CD4-positive, alpha-beta T cell (primary cell): ENCODE measurements at regions not wholly inside any gene's neighbourhood (a gene's known extent, or its start where the extent isn't known, plus 50 kb on each side); places are given as distances from the start of the nearest gene placed in this dataset.

Source experiments
- ATAC-seq: fragments of 200-7000 bp; cut with Tn5 transposase; one replicate; pipeline ENCODE4 v1.10.0; 2022; ENCODE audit warnings: mild to moderate bottlenecking; ENCODE audit not compliant: poor library complexity
- CTCF ChIA-PET: fragments of 350-600 bp; sonication (Branson Sonifier 250); formaldehyde crosslinking; loops from one replicate; lab custom pipeline; 2021; ENCODE audit warnings: antibody characterized with exemption, inconsistent platforms; lab: Charles Lee
- POLR2A ChIA-PET: fragments of 350-600 bp; sonication (Branson Sonifier 250); formaldehyde crosslinking; loops from one replicate; lab custom pipeline; 2021; ENCODE audit warnings: antibody characterized with exemption, inconsistent platforms; lab: Charles Lee
- DNase-seq, 14 experiments: peaks; one replicate each; pipeline ENCODE4 v3.0.0-alpha.2; 2013 to 2020; ENCODE audit warnings: mixed read lengths in 2 of 14
- H3K27ac ChIP-seq, 2 donors: one replicate each; pipeline versions ENCODE4 v1.5.1 to v1.7.0; 2013; ENCODE audit warnings: low read length in 2 of 2, low read depth in 1 of 2, mild to moderate bottlenecking in 1 of 2
- H3K27me3 ChIP-seq, 2 experiments: 1 replicate in 1 of 2; 2 replicates in 1 of 2; pipeline versions ENCODE4 v1.6.1 to v1.7.0; 2013; ENCODE audit warnings: low read length in 2 of 2, control low read depth in 1 of 2, mild to moderate bottlenecking in 1 of 2, moderate library complexity in 1 of 2; ENCODE audit not compliant: insufficient read depth in 2 of 2, control insufficient read depth in 1 of 2
- H3K36me3 ChIP-seq: one replicate; pipeline ENCODE4 v1.6.1; 2013; ENCODE audit warnings: low read length, control low read depth; ENCODE audit not compliant: insufficient read depth
- H3K4me1 ChIP-seq: one replicate; pipeline ENCODE4 v1.6.1; 2013; ENCODE audit warnings: low read length, control low read depth; ENCODE audit not compliant: insufficient read depth
- H3K4me3 ChIP-seq: one replicate; pipeline ENCODE4 v1.5.1; 2013; ENCODE audit warnings: mild to moderate bottlenecking, low read length, moderate library complexity
- H3K9me3 ChIP-seq, 2 experiments: 1 replicate in 1 of 2; 2 replicates in 1 of 2; pipeline versions ENCODE4 v1.6.1 to v1.7.0; 2013; ENCODE audit warnings: low read length in 2 of 2, mild to moderate bottlenecking in 2 of 2, control low read depth in 1 of 2, moderate library complexity in 1 of 2; ENCODE audit not compliant: control insufficient read depth in 1 of 2, insufficient read depth in 1 of 2
- H3K27ac Mint-ChIP-seq: one replicate; pipeline ENCODE4 v1.8.0; 2020; ENCODE audit warnings: mixed read lengths
- H3K27me3 Mint-ChIP-seq: one replicate; pipeline ENCODE4 v1.8.0; 2021; ENCODE audit warnings: mixed read lengths
- H3K36me3 Mint-ChIP-seq: one replicate; pipeline ENCODE4 v1.8.0; 2021; ENCODE audit warnings: low read depth, mixed read lengths
- H3K4me1 Mint-ChIP-seq: one replicate; pipeline ENCODE4 v1.8.0; 2021; ENCODE audit warnings: low read depth, mixed read lengths
- H3K4me3 Mint-ChIP-seq: one replicate; pipeline ENCODE4 v1.8.0; 2020; ENCODE audit warnings: mild to moderate bottlenecking, mixed read lengths
- H3K9me3 Mint-ChIP-seq: one replicate; pipeline ENCODE4 v1.8.0; 2020; ENCODE audit warnings: mixed read lengths
- intact Hi-C, 2 experiments: fragments of 100-400 bp; cut with DNase I in 1 of 2; cut with micrococcal nuclease in 1 of 2; formaldehyde crosslinking; loops; one replicate each; pipeline versions ENCODE4 v1.15.1 to v1.9.0; 2023 to 2025; cut with DNase I, micrococcal nuclease
- TF ChIP-seq, protein P1 (sequence below): fragments of 200-600 bp; IDR thresholded peaks from one replicate; pipeline ENCODE4 v1.8.0; 2022; ENCODE audit warnings: antibody characterized with exemption, mild to moderate bottlenecking

DNA sequence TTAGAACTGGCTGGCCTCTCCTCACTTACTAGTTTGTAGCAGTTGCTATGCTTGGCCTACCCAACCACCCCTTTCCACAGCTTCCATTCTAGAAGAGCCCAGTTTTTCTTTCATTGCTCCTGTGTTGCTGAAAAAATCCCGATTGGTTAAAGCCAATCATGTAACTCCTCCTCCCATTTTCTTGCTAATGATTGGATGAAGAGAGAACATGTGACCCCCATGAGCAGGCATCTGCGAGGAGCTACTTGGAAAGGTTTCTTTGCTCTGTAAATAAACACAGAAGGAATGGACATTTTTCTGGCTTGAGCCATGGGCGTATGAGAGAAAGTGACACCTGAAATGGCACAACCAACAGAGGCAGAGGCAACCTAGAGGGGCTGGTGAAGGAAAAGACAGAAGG lies 773.8 kb upstream of the TBX3 start:
- Mint-ChIP-seq H3K36me3 (no peaks in the 10 kb centered on the region), H3K4me1 (no peaks in the 10 kb centered on the region)
- H3K36me3 ChIP-seq, result no peaks in the 10 kb centered on the region

GRCh38 chr12:115456946-115457689 lies 773.1 kb upstream of the TBX3 start:
- no peaks in the 10 kb centered on the region for H3K36me3 Mint-ChIP-seq
- peaks cover 13% of the 10 kb centered on the region for H3K27me3 Mint-ChIP-seq
- peaks cover 5% of the 10 kb centered on the region for H3K9me3 Mint-ChIP-seq
- Histone ChIP-seq H3K4me3 (no peak overlapping the region), H3K27ac (no peak overlapping the region), H3K9me3 (peaks cover 0 to 13% of the 10 kb centered on the region in 2 experiments), H3K4me1 (no peaks in the 10 kb centered on the region), H3K27me3 (peaks cover 0 to 8% of the 10 kb centered on the region in 2 experiments), H3K36me3 (no peaks in the 10 kb centered on the region)
- DNase-seq (no peak), ATAC-seq (no peak)
- CTCF ChIA-PET, result no interaction called here
- POLR2A ChIA-PET, result no interaction called here
- no peak overlapping the region for H3K4me3 Mint-ChIP-seq
- intact Hi-C loops, result no loop called here
- H3K4me1 Mint-ChIP-seq, result no peaks in the 10 kb centered on the region
- TF ChIP-seq, protein P1, sequence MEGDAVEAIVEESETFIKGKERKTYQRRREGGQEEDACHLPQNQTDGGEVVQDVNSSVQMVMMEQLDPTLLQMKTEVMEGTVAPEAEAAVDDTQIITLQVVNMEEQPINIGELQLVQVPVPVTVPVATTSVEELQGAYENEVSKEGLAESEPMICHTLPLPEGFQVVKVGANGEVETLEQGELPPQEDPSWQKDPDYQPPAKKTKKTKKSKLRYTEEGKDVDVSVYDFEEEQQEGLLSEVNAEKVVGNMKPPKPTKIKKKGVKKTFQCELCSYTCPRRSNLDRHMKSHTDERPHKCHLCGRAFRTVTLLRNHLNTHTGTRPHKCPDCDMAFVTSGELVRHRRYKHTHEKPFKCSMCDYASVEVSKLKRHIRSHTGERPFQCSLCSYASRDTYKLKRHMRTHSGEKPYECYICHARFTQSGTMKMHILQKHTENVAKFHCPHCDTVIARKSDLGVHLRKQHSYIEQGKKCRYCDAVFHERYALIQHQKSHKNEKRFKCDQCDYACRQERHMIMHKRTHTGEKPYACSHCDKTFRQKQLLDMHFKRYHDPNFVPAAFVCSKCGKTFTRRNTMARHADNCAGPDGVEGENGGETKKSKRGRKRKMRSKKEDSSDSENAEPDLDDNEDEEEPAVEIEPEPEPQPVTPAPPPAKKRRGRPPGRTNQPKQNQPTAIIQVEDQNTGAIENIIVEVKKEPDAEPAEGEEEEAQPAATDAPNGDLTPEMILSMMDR, result no peak
- H3K27ac Mint-ChIP-seq, result no peak overlapping the region

More for the DNA sequence above, 773.8 kb upstream of the TBX3 start:
- Histone ChIP-seq H3K9me3 (peaks cover 0 to 10% of the 10 kb centered on the region in 2 experiments), H3K4me3 (no peak overlapping the region), H3K27ac (no peak overlapping the region), H3K4me1 (no peaks in the 10 kb centered on the region), H3K27me3 (peaks cover 0 to 4% of the 10 kb centered on the region in 2 experiments)
- no peak overlapping the region for H3K27ac Mint-ChIP-seq
- ChIA-PET CTCF (no interaction called here), POLR2A (no interaction called here)
- H3K9me3 Mint-ChIP-seq, result peaks cover 5% of the 10 kb centered on the region
- intact Hi-C loops, result no loop called here
- ATAC-seq, result no peak
- no peak overlapping the region for H3K4me3 Mint-ChIP-seq
- DNase-seq, result no peak
- TF ChIP-seq, protein P1, result no peak
- H3K27me3 Mint-ChIP-seq, result peaks cover 6% of the 10 kb centered on the region

DNA sequence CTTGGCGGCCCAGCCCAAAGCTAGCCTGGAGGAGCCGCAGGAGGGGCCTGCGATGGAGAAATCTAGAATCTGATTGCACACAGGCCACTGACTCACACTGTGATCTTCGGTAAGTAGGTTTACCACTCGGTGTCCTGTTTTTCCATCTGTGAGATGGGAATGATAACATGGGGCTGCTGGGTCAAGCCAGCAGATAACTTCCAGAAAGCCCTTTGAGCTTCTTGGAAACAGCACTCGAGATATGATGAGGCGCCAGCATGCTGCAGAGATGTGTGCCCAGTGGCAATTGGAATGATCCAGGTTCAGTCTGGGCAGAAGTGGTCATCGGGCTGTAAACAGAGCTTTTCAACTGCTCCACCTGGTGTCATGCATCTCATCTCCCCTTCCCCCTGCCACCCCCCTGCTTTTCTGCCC lies 771.3 kb upstream of the TBX3 start:
- H3K4me1 Mint-ChIP-seq, result no peaks in the 10 kb centered on the region
- ATAC-seq (no peak), DNase-seq (no peak)
- H3K36me3 ChIP-seq, result no peaks in the 10 kb centered on the region
- peaks cover 27% of the 10 kb centered on the region for H3K27me3 Mint-ChIP-seq
- CTCF ChIA-PET, result no interaction called here
- no peak overlapping the region for H3K27ac Mint-ChIP-seq
- intact Hi-C loops, result no loop called here
- H3K36me3 Mint-ChIP-seq, result no peaks in the 10 kb centered on the region
- H3K9me3 ChIP-seq, result peaks cover 0 to 22% of the 10 kb centered on the region in 2 experiments
- peaks cover 10 to 21% of the 10 kb centered on the region in 2 experiments for H3K27me3 ChIP-seq
- no peak overlapping the region for H3K27ac ChIP-seq
- TF ChIP-seq, protein P1, result no peak
- no peak overlapping the region for H3K4me3 Mint-ChIP-seq
- H3K4me1 ChIP-seq, result no peaks in the 10 kb centered on the region
- no peak overlapping the region for H3K4me3 ChIP-seq
- peaks cover 5% of the 10 kb centered on the region for H3K9me3 Mint-ChIP-seq
- POLR2A ChIA-PET, result no interaction called here
